ENCODE measurements at regions not wholly inside any gene's neighbourhood (a gene's known extent, or its start where the extent isn't known, plus 50 kb on each side); places are given as distances from the start of the nearest gene placed in this dataset.

DNA sequence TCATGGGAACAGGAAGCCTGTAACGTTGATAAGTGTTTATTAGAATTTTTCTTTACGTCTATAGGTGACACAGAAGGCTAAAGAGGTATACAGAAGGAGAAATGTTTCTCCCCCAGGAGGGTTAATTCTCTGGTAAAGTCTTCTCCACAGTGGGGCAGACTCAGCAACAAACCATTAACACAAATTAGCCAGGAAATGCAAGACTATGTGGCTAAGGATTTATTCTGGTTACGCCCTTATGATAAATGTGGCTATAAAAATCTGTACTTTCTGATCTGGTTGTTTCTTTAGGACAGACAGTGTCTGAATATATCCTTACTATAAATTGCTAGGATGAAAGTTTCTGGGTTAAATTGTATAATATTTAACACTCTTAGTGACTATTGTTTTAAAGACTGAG, 423.3 kb downstream of the FLRT2 start:
- in situ Hi-C loops (cut with MboI; ENCODE audit: low sequenced_read_pairs) (no loop called here), dilution Hi-C loops (cut with HindIII; ENCODE audit: low sequenced_read_pairs, unreplicated experiment) (no loop called here), intact Hi-C loops (cut with micrococcal nuclease) (no loop called here)
- WGBS, 2 experiments (ENCODE audit: extremely low coverage in 2 of 2, insufficient read length in 1 of 2): no CpG with 5 or more reads among the region's 3 CpGs
- Histone ChIP-seq H2AK5ac (ENCODE audit: low read depth, low read length) (no peak overlapping the region), H3K9me1 (ENCODE audit: insufficient read depth, low read length) (no peaks in the 10 kb centered on the region), H2AK9ac (replicated peaks; ENCODE audit: low read depth, low read length, poor library complexity) (no peak overlapping the region), H3K56ac (ENCODE audit: extremely low read depth, insufficient read depth, low read length) (no peak overlapping the region), H3K9ac (ENCODE audit: low read depth, low read length) (no peak overlapping the region), H4K91ac (ENCODE audit: insufficient read depth, low read depth, low read length) (no peak overlapping the region), H3K4me2 (ENCODE audit: low read depth, low read length) (no peak overlapping the region), H2BK5ac (ENCODE audit: low read depth, low read length, poor library complexity, severe bottlenecking) (no peak overlapping the region), H2BK20ac (ENCODE audit: low read depth, low read length) (no peak overlapping the region), H3K18ac (ENCODE audit: low read depth, low read length) (no peak overlapping the region), H3K4ac (ENCODE audit: low read depth, low read length) (no peak overlapping the region), H4K5ac (ENCODE audit: low read depth, low read length) (no peak overlapping the region), H3K27ac (ENCODE audit: insufficient read depth, low read length) (no peak overlapping the region), H4K20me1 (ENCODE audit: insufficient read depth, low read length) (no peaks in the 10 kb centered on the region), H3K4me1 (ENCODE audit: control insufficient read depth, insufficient read depth, low read length) (no peaks in the 10 kb centered on the region), H3K14ac (replicated peaks; ENCODE audit: low read depth, low read length) (no peak overlapping the region), H3K79me1 (ENCODE audit: low read depth in 1 of 2, low read length in 2 of 2) (no peaks in the 10 kb centered on the region), H4K8ac (ENCODE audit: low read depth in 2 of 2, low read length in 2 of 2) (no peak overlapping the region), H2AFZ (replicated peaks; ENCODE audit: low read length, poor library complexity) (no peak overlapping the region), H3K23ac (ENCODE audit: low read depth, low read length) (no peak overlapping the region), H3K9me3 (ENCODE audit: control insufficient read depth, insufficient read depth, low read length) (no peaks in the 10 kb centered on the region), H3K4me3 (ENCODE audit: insufficient read depth, low read depth, low read length) (no peak overlapping the region), H2BK15ac (ENCODE audit: low read depth, low read length) (no peak overlapping the region), H3K27me3 (ENCODE audit: control insufficient read depth, insufficient read depth, low read length) (no peaks in the 10 kb centered on the region), H2BK120ac (ENCODE audit: low read depth, low read length) (no peak overlapping the region), H3K36me3 (ENCODE audit: control insufficient read depth, insufficient read depth, low read length) (no peaks in the 10 kb centered on the region)
- CTCF ChIA-PET: no interaction called here
- ATAC-seq (ENCODE audit: low read depth) (no peak), DNase-seq (no peak)
- no TSS peak for BruUV-seq (replicated peaks)
- POLR2A ChIA-PET (ENCODE audit: unreplicated experiment): no interaction called here
- TF ChIP-seq MXI1 (IDR thresholded peaks at IDR 0.05; ENCODE audit: borderline replicate concordance, low read depth, low read length) (no peak), FOS (IDR thresholded peaks at IDR 0.05; ENCODE audit: low read depth, low read length) (no peak), NFE2L2 (IDR thresholded peaks at IDR 0.05; ENCODE audit: low read depth, low read length) (no peak), BHLHE40 (IDR thresholded peaks at IDR 0.05; ENCODE audit: low read depth, low read length) (no peak), RAD21 (IDR thresholded peaks at IDR 0.05; ENCODE audit: low read length) (no peak), MAFK (IDR thresholded peaks at IDR 0.05; ENCODE audit: low read depth, low read length) (no peak), CEBPB (IDR thresholded peaks at IDR 0.05; ENCODE audit: low read depth, low read length) (no peak), SMC3 (IDR thresholded peaks at IDR 0.05; ENCODE audit: low read depth, low read length) (no peak), RFX5 (IDR thresholded peaks at IDR 0.05; ENCODE audit: low read depth, low read length) (no peak), POLR2A (IDR thresholded peaks at IDR 0.05; ENCODE audit: low read depth, low read length) (no peak), CHD1 (IDR thresholded peaks at IDR 0.05; ENCODE audit: low read depth, low read length) (no peak), RCOR1 (IDR thresholded peaks at IDR 0.05; ENCODE audit: insufficient replicate concordance, low read length) (no peak), MAZ (IDR thresholded peaks at IDR 0.05; ENCODE audit: borderline replicate concordance, low read depth, low read length) (no peak)
- TF ChIP-seq, protein P1, sequence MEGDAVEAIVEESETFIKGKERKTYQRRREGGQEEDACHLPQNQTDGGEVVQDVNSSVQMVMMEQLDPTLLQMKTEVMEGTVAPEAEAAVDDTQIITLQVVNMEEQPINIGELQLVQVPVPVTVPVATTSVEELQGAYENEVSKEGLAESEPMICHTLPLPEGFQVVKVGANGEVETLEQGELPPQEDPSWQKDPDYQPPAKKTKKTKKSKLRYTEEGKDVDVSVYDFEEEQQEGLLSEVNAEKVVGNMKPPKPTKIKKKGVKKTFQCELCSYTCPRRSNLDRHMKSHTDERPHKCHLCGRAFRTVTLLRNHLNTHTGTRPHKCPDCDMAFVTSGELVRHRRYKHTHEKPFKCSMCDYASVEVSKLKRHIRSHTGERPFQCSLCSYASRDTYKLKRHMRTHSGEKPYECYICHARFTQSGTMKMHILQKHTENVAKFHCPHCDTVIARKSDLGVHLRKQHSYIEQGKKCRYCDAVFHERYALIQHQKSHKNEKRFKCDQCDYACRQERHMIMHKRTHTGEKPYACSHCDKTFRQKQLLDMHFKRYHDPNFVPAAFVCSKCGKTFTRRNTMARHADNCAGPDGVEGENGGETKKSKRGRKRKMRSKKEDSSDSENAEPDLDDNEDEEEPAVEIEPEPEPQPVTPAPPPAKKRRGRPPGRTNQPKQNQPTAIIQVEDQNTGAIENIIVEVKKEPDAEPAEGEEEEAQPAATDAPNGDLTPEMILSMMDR (conservative IDR thresholded peaks at IDR 0.05; ENCODE audit: low read depth, low read length): no peak
- TF ChIP-seq, protein P2, sequence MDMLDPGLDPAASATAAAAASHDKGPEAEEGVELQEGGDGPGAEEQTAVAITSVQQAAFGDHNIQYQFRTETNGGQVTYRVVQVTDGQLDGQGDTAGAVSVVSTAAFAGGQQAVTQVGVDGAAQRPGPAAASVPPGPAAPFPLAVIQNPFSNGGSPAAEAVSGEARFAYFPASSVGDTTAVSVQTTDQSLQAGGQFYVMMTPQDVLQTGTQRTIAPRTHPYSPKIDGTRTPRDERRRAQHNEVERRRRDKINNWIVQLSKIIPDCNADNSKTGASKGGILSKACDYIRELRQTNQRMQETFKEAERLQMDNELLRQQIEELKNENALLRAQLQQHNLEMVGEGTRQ (IDR thresholded peaks at IDR 0.05; ENCODE audit: low read depth, low read length): no peak
- TF ChIP-seq, protein P3, sequence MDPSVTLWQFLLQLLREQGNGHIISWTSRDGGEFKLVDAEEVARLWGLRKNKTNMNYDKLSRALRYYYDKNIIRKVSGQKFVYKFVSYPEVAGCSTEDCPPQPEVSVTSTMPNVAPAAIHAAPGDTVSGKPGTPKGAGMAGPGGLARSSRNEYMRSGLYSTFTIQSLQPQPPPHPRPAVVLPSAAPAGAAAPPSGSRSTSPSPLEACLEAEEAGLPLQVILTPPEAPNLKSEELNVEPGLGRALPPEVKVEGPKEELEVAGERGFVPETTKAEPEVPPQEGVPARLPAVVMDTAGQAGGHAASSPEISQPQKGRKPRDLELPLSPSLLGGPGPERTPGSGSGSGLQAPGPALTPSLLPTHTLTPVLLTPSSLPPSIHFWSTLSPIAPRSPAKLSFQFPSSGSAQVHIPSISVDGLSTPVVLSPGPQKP (IDR thresholded peaks at IDR 0.05; ENCODE audit: borderline replicate concordance, low read depth, low read length): no peak

Measured in IMR-90 (cell line).